Forelimb muscle (tissue), 1 donor: ENCODE measurements at regions not wholly inside any gene's neighbourhood (a gene's known extent, or its start where the extent isn't known, plus 50 kb on each side); places are given as distances from the start of the nearest gene placed in this dataset.
"Not testable (repeated sequence)": the region's sequence is repeated elsewhere in the genome, so short reads cannot be mapped to it uniquely, and the experiment has no call there.

Experiments used
- DNase-seq: peaks from one replicate; pipeline ENCODE4 v3.0.0-alpha.2; 2013; ENCODE audit warnings: low read depth

DNA sequence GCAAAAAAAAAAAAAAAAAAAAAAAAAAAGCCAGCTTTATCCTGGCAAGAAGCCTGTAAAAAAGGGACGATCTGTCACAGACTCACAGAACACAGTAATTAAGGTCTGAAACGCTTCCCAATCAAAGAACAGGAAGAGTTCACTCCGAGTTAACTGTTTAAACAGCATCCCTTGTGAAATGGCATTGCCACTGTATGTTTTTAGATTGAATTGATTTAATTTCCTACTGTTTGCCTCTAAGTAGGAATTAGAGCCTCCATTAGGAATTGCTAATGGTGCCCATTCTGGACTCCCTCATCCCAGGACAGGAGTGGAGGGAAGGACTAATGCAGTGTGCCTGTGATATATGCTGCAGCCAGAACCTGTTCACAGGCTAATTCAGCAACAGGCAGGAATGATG lies 370.8 kb downstream of the RWDD3 start:
- no peak for DNase-seq

DNA sequence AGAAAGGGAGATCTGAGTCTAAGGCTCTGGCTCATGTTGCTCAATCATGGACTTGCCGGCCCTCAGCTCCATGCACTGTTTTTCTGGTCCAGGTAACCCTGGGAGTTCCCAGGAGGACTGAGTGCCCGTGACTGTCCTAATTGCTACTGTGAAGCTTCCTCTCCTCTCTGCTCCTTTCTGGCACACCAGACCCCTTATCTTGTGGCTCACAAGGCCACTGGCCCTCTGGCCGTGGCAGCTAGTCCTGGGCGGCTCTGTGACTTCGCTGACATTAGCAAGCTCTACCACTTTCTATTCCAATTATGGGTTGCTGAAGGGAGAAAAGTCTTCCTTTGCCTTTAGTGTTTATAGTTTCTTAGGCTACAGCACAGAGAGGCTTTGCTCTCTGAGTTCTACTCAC lies 380.2 kb downstream of the RWDD3 start:
- DNase-seq: no peak

DNA sequence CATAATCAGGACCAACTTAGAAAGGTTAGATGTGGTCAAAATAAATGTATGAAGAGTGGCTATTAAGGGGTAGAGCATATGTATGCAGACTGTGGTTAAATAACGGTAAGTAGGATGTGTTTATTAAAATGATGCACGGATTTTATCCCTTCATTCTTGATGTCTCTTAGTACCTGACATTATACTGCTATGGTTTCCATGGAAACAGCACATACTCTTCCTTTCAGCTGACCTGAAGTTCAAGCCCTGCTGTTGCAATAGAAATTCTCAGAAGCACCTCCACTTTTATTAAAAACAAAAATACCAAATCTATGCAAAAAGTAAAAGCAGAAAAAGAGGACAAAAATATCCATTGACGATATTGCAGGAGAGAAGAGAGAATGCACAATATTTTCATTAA lies 381.4 kb downstream of the RWDD3 start:
- DNase-seq: no peak

DNA sequence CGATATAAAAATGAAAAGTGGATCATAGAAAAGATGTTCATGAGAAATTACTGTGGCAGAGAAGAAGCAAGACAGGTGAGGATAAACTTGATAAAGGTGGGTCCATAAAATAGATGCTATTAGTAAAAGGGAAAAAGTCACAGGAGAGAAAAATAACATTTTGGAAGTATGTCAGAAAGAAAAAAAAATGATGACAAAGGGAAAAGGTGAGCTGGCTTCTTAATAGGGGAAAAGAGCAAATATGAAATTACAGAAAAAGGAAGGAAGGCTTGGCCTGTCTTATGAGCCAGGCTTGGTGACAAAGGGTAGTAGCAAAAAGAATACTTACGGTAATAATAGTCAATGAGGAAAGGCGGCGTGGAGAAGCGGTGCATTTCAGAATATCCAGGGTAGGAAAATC lies 386.1 kb downstream of the RWDD3 start:
- DNase-seq: no peak

DNA sequence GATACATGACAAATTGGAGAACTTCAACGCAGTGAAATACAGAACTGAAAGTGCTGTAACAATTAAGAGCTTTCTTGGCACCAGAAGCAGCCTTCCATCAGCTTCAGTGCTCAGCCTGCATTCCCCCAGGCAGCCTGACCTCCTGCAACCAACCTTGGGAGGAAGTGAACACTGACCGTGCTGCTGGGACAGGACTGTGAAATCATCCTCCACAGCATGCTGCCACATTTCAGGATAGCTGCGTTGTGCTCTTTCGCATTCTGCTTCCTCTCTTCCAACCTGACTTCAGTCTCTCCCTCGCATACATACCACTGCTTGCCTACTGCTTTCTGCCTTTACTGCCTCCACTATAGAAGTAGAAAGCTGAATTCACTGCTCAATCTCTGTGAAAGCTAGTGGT lies 388.6 kb downstream of the RWDD3 start:
- no peak for DNase-seq

DNA sequence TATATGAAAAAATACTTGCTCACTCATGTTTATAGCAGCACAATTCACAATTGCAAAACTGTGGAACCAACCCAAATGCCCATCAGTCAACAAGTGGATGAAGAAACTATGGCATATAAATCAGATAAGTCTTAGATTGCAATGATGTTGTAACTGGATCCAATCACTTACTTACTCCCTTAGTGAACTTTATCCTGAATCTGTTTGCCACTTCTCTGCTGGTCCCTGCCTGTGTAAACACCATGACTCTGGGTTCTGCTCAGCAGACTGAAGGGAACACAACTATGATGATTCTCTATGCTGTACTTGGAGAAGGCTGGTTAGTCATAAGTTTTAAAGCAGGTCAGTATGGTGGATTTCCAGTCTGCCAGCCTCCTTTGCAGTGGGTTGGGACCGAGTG lies 391.2 kb downstream of the RWDD3 start:
- DNase-seq: no peak

DNA sequence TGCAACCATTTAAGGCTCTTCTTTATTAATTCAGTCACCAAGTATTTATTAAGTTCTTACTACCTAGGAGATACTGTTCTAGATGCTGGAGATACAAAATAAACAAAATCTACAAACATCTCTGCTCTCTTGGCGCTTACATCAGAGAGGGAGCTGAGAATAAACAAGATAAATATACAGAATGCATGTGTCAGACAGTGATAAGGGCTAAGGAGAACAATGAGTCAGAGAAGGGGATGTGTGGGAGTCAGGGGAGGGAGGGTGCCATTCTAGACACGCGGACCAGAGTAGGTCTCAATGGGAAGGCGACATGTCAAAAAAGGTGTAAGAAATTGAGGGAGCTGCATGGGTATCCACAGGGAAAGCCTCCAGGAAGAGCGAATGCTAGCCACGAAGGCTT lies 393.2 kb downstream of the RWDD3 start:
- DNase-seq: no peak

DNA sequence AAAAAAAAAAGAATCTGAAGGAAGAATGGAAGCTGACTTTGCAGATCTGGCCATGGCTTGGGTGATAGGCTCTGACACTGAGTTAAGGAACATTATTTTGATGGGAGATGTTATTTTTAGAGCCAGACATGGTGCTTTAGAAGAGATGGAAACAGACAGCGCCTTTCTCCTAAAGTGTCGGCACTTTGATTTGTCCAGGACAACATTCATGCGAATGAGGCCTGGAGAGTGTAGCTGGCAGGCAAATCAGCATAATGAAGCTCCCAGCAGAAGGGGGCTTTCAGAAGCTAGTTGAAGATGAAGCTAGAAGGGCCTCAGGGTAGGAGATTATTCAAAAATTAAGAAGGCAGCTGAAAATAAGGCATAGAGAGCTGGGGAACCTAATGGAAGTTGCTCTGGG lies 397.7 kb downstream of the RWDD3 start:
- no peak for DNase-seq

DNA sequence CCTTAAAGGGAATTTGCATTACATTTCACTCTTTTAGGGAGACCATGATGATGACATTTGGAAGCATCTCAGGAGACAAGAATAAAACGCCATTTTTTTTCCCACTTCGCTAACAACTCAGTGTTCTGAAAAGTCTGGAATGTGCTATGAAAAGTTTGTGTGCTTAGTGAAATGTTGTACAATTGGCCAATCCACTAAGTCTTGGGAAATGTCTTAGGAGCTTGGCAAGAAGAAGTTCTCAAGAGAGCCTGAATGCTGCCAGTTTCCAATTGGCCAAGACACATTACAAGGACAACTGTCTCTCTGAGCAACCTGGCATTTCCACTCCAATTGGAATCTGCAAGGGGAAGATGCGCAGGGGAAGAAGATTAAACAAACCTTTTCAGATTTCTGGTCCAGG lies 401.8 kb downstream of the RWDD3 start:
- DNase-seq: no peak

DNA sequence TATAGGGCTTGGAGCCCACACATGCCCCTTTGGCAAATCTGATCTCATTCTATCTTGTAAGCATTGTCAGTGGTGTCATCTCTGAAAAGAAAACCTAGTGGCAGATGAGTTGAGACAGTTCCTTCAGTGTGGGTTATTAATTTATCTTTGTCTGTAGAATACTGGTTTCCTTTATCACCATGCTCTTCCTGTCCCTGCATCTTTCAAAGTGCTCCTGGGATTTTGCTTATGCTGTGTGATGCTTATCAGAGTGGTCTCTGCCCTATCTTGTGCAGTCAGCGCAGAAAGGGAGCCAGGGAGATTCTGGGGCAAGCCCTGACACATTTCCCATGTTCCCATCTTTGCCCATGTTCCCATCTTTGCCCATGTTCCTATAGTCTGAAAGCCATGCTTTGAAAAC lies 402.9 kb downstream of the RWDD3 start:
- DNase-seq: no peak

DNA sequence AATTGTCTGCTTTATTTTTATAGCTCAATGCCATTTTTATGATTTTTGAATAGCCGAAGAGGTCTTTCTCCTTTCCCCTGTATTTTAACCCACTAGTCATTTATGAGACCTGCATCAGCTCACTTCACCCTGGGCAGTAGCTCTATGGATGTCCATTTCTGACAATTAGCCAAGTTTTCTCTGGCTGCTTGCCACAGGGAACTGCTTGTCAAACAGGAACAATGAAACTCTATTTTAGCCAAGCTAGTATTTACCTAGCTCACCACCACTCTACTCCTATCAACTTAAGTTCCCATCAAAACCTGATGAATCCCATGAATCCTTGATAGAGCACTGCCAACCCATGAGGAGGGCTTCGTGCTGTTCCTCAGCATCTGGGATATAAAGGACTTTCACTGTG lies 406.7 kb downstream of the RWDD3 start:
- DNase-seq: no peak

DNA sequence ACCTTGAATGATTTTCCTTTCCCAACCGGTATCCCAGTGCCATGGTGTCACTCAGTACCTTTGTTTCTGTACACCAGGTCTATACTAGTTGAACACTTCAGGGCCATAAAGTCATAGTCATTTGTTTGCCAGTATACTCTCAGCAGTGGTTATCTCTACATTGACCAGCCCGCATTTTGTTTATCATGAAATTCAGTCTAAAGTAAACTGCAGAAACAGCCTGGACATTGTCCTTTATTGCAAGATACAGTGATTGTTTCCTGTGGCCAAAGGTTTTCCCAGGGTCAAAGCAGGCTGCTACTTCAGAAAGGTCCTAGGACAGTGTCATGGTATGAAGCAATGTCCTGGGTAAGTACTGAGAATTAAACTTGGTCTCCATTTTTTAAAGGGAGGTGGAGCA lies 407.4 kb downstream of the RWDD3 start:
- DNase-seq: no peak

DNA sequence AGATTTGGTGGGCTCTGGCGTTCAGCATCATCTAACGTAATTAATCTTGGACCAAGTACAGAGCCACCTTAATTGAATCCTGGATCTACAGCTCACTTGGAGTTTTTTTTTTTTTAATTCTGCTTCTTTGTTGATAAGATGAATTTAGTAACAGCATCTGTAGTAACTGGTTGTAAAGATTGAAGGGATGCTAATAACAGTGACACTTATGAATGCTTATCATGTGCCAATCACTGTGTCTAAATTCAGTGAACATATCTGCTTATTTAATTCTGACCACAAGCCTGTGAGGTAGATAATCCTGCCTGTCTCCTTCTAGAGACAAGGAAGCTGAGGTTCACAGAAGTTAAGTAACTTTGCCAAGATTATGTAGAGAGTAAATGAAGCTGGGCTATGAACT lies 408.0 kb downstream of the RWDD3 start:
- DNase-seq: no peak

DNA sequence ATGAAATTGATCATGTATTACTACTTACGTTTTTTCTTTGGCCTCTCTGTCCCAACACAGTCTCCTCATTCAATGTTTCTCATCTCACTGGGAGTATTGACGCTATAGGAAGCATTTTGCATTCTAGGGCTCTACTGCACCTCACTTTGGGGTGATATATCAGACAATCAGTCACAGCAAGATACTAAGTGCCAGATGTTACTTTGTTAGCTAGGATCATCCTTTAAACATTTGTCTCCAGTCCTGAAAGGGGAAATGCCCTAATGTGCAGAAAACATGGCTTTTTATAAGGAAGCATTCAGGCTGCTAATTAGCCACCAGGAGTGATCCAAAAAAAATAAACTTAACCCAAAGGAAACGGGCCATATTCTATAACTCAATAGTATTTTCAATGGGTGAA lies 409.1 kb downstream of the RWDD3 start:
- no peak for DNase-seq

DNA sequence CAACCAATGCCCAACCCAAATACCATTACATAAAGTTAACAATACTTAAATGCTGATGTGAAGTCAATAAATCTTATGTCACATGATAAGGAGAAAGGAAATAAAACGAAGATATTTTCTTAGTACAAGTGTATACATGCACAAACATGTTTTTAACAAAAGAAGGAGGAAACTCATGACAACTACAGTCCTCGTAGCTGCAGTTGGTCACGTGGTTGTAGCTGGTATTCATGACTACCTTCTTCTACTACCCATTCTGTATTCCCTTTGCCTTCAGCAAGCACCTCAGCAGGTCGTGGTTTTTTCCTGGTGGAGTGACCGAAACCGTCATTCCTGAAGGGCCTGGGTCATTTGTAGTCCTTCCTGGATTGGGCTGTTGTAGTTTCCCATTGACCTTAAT lies 411.1 kb downstream of the RWDD3 start:
- not testable (repeated sequence) for DNase-seq

DNA sequence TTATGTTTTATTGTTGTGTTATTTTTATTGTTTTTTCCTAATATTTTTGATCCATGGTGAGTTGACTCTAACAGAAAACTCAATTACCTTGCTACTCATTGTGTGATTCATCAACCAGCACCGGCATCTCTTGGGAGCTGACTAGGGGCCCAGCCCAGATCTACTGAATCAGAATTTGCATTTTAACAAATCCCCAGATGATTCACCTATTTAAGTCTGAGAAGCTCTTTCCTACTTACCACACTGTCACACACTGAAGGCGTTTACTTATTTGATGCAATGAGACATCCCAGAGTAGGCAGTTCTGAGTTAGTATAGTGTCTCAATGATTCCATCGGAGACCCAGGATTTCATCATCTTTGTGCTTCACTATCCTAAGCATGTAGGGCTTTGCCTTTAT lies 416.6 kb downstream of the RWDD3 start:
- no peak for DNase-seq

DNA sequence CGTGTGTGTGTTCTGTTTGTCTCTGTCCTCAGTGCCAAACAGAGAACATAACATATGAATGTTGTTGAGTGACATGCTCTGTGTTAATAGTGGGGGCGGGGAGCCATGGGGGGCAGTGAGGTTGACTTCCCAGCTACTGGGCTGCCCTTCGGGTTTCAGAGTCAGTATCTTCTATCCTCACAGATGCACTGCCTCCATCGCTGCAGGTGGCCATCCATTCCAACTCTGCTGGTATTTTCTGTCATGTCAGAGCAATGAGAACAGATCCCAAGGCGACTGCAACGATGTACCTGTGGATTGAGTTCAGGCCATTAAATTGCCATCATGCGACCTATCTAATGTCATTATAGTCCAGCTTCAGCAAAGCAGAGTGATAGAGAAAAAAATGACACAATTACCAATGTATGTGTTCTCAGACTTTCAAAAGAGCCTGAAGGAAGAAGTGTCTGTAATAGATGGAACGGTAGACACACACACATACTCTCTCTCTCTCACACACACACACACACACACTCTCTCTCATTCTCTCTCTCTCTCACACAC lies 418.5 kb downstream of the RWDD3 start:
- DNase-seq: no peak

DNA sequence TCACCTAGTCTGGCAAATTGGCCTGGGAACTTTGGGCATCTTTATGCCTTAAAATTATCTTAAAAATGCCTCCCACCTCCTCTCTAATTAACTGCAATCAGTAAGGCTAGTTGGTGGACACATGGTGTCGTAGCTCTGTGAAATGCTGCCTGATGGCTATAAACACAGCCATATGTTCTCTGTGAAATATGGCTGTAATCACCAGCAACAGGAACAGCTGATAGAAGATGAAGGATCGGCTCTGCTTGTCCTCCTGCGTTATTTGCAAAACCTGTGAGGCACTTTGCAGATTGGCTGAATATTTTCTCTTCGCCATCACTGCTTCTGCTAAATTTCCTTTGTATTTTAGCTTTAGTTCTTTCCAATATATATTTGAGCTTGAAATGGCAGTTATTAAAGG lies 419.6 kb downstream of the RWDD3 start:
- no peak for DNase-seq

DNA sequence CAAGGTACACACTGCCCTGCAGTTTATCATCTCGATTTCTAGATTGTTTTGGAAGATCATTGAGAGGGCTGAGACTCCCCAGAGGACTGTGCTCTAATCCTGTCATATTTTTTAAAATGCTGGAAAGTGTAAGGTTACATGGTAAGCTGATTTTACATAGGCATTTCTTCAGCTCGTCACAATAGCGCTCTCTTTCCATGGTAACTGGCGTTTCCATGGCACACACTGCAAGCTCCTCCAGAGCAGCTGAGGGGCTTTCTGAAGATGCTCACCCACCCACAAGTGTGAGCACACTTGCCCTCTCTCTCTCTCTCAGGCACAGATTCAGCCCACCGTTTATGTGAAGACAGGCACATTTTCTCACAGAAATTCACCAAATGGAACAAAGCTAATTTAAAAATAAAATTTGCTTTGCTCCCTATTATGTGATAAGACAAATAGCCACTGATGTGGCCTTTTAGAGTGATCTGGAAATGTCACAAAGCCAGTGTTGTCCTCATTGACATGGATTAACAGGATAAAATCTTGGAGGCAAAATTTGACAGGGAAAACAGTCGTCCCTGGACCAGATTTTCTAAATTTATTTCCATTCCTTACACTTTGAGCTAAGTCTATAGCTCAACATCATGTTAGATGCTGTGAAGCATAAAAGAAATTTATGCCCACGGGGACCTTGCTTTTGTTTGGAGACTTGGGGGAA lies 421.5 kb downstream of the RWDD3 start:
- DNase-seq: no peak

DNA sequence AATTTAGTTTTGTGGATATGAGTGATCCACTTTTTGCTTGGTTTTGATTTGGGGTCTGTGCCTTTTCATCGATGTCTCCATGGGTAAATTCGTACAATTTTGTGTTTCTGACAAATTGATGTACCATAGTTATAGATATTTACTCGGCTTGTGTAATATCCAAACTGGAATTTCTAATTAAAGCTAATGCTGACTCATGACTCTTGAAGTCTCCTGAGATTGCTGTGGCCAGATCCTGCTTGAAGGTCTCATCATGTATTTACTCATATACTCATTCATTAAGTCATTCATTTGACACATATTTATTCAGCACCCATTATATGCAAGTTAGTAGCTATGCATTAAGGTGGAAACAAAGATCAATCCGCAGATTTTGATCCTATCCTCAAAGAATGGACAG lies 423.2 kb downstream of the RWDD3 start:
- no peak for DNase-seq

DNA sequence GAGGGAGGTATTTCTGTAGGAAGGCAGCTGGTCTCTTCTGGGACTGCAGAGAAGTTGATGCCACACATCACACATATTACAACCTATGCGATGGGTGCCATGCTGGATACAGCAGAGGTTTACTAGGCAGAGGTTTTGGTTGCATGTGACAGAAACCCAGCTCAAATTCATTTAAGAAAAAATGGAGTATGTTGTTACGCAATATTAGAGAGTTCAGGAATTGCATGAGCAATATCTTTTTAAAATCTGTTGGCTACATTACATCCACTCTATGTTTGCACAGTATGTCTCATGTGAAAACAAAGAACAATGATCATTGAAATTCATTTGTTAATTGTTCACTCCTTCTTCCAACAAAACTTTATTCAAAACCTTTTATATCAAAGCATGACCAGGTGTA lies 425.2 kb downstream of the RWDD3 start:
- DNase-seq: no peak

DNA sequence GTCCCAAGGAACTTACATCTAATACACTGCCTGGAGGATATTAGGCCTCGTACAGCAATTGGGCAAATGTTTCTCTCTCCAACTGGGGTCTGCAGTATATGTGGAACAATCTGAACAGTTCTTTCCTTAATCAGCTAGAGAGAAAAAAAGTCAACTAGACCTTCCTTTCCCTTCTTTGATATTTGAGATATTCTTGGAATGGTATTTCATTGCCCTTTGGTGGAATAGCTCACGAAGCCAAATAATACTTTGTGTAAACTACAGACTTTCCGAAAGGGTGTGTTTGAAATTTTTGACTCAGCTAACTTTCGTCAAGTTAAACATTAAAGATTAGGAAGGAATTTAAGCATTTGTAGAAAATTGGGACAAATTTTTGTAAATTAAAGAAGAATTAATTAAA lies 425.6 kb downstream of the RWDD3 start:
- DNase-seq: no peak

DNA sequence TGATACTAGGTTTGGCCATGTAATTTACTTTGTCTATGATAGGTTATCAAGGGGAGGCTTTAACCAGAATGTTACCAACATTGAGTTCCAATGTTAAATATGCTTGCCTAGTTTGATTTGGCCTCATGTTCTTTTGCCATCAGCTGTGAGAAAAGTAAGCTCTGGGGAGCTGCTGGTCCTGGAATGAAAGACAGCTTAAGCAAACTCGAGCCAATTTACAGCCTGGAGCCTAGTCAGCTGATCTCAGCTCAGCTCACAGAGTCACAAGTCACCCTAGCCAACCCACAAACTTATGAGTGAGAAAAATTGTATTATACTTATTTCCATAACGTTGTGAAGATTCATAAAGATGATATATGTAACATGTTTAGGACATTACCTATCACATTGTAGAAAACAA lies 426.7 kb downstream of the RWDD3 start:
- DNase-seq: no peak

DNA sequence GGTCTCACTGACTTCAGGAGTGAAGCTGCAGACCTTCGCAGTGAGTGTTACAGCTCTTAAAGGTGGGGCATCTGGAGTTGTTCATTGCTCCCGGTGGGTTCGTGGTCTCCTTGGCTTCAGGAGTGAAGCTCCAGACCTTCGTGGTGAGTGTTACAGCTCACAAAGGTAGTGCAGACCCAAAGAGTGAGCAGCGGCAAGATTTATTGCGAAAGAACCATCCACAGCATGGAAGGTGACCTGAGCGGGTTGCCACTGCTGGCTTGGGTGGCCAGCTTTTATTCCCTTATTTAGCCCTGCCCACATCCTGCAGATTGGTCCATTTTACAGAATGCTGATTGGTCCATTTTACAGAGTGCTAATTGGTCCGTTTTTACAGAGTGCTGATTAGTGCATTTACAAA lies 429.5 kb downstream of the RWDD3 start:
- DNase-seq: not testable (repeated sequence)
